Loucy (cell line): ENCODE measurements at regions not wholly inside any gene's neighbourhood (a gene's known extent, or its start where the extent isn't known, plus 50 kb on each side); places are given as distances from the start of the nearest gene placed in this dataset.
"Not testable (repeated sequence)": the region's sequence is repeated elsewhere in the genome, so short reads cannot be mapped to it uniquely, and the experiment has no call there.

Experiments used
- H2AFZ ChIP-seq: fragments of 200-600 bp; sonication (generic); 2 replicates; pipeline ENCODE4 v1.6.0; 2016; ENCODE audit warnings: antibody characterized with exemption, mild to moderate bottlenecking, low read length, moderate library complexity
- H3F3A ChIP-seq: fragments of 200-600 bp; 2 replicates; pipeline ENCODE4 v1.6.0; 2016; ENCODE audit warnings: antibody characterized with exemption, low read depth, mild to moderate bottlenecking
- H3K27me3 ChIP-seq: fragments of 200-600 bp; sonication (generic); 2 replicates; pipeline ENCODE4 v1.6.1; 2014; ENCODE audit warnings: low read length, mild to moderate bottlenecking; ENCODE audit not compliant: insufficient read depth, poor library complexity, severe bottlenecking
- H3K36me3 ChIP-seq: fragments of 200-600 bp; sonication (generic); 2 replicates; pipeline ENCODE4 v1.6.1; 2016; ENCODE audit warnings: low read length; ENCODE audit not compliant: insufficient read depth
- H3K4me1 ChIP-seq: fragments of 200-600 bp; sonication (generic); 2 replicates; pipeline ENCODE4 v1.5.1; 2014; ENCODE audit warnings: low read length, mild to moderate bottlenecking; ENCODE audit not compliant: insufficient read depth, poor library complexity, severe bottlenecking
- H3K4me2 ChIP-seq: fragments of 200-600 bp; sonication (generic); 2 replicates; pipeline ENCODE4 v1.6.0; 2014; ENCODE audit warnings: antibody characterized with exemption, low read length, low read depth, mild to moderate bottlenecking; ENCODE audit not compliant: poor library complexity, severe bottlenecking
- H3K4me3 ChIP-seq: fragments of 200-600 bp; sonication (generic); 2 replicates; pipeline ENCODE4 v1.5.1; 2014; ENCODE audit warnings: low read length, mild to moderate bottlenecking, mixed read lengths; ENCODE audit not compliant: poor library complexity, severe bottlenecking
- H3K79me2 ChIP-seq: fragments of 200-600 bp; sonication (generic); 2 replicates; pipeline ENCODE4 v1.6.1; 2014; ENCODE audit warnings: low read length; ENCODE audit not compliant: insufficient read depth
- H3K9ac ChIP-seq: fragments of 200-600 bp; sonication (generic); 2 replicates; pipeline ENCODE4 v1.6.0; 2014; ENCODE audit warnings: mild to moderate bottlenecking, low read depth, low read length, moderate library complexity; ENCODE audit not compliant: poor library complexity, severe bottlenecking
- H3K9me2 ChIP-seq: fragments of 200-600 bp; sonication (generic); replicated peaks from 2 replicates; pipeline ENCODE4 v1.6.1; 2016; ENCODE audit warnings: low read depth, low read length, mixed read lengths
- H3K9me3 ChIP-seq: fragments of 200-600 bp; sonication (generic); 2 replicates; pipeline ENCODE4 v1.6.1; 2014; ENCODE audit warnings: mild to moderate bottlenecking, antibody characterized with exemption, low read length, low read depth; ENCODE audit not compliant: insufficient read depth
- H4K20me1 ChIP-seq: fragments of 200-600 bp; sonication (generic); 2 replicates; pipeline ENCODE4 v1.6.0; 2014; ENCODE audit warnings: antibody characterized with exemption, low read length, mild to moderate bottlenecking; ENCODE audit not compliant: insufficient read depth, poor library complexity, severe bottlenecking
- EZH2phosphoT487 ChIP-seq: fragments of 200-600 bp; IDR thresholded peaks from 2 replicates; pipeline ENCODE4 v1.6.1; 2018; ENCODE audit warnings: antibody characterized with exemption, mild to moderate bottlenecking, moderate library complexity, borderline replicate concordance
- TF ChIP-seq, protein P1 (sequence below): fragments of 200-600 bp; sonication (generic); conservative IDR thresholded peaks from 2 replicates; pipeline ENCODE4 v1.5.1; 2014; ENCODE audit warnings: mild to moderate bottlenecking, antibody characterized with exemption, low read length

- no peaks in the 10 kb centered on the region for H3K9me3 ChIP-seq
- H3K79me2 ChIP-seq: no peaks in the 10 kb centered on the region
- H3K4me2 ChIP-seq: no peak overlapping the region
- no peaks in the 10 kb centered on the region for H3K27me3 ChIP-seq
- TF ChIP-seq, protein P1, sequence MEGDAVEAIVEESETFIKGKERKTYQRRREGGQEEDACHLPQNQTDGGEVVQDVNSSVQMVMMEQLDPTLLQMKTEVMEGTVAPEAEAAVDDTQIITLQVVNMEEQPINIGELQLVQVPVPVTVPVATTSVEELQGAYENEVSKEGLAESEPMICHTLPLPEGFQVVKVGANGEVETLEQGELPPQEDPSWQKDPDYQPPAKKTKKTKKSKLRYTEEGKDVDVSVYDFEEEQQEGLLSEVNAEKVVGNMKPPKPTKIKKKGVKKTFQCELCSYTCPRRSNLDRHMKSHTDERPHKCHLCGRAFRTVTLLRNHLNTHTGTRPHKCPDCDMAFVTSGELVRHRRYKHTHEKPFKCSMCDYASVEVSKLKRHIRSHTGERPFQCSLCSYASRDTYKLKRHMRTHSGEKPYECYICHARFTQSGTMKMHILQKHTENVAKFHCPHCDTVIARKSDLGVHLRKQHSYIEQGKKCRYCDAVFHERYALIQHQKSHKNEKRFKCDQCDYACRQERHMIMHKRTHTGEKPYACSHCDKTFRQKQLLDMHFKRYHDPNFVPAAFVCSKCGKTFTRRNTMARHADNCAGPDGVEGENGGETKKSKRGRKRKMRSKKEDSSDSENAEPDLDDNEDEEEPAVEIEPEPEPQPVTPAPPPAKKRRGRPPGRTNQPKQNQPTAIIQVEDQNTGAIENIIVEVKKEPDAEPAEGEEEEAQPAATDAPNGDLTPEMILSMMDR: no peak
- TF ChIP-seq EZH2phosphoT487: no peak
- H3K4me1 ChIP-seq: no peaks in the 10 kb centered on the region
- H3F3A ChIP-seq: no peaks in the 10 kb centered on the region
- no peak overlapping the region for H2AFZ ChIP-seq
- no peaks in the 10 kb centered on the region for H3K9me2 ChIP-seq
- H3K36me3 ChIP-seq: no peaks in the 10 kb centered on the region
- no peak overlapping the region for H3K4me3 ChIP-seq
- no peaks in the 10 kb centered on the region for H4K20me1 ChIP-seq
- H3K9ac ChIP-seq: no peak overlapping the region
Measured at GRCh38 chr14:27739657-27740156, 1026.9 kb upstream of the FOXG1 start.

GRCh38 chr14:27750114-27750513, 1016.5 kb upstream of the FOXG1 start:
- no peak overlapping the region for H3K4me2 ChIP-seq
- H3K9ac ChIP-seq: no peak overlapping the region
- H3K79me2 ChIP-seq: no peaks in the 10 kb centered on the region
- H3K9me2 ChIP-seq: no peaks in the 10 kb centered on the region
- H4K20me1 ChIP-seq: no peaks in the 10 kb centered on the region
- no peak overlapping the region for H3K4me3 ChIP-seq
- H3K27me3 ChIP-seq: no peaks in the 10 kb centered on the region
- no peaks in the 10 kb centered on the region for H3K36me3 ChIP-seq
- no peaks in the 10 kb centered on the region for H3K4me1 ChIP-seq
- no peak for TF ChIP-seq EZH2phosphoT487
- TF ChIP-seq, protein P1: no peak
- no peaks in the 10 kb centered on the region for H3F3A ChIP-seq
- no peak overlapping the region for H2AFZ ChIP-seq
- H3K9me3 ChIP-seq: no peaks in the 10 kb centered on the region

DNA sequence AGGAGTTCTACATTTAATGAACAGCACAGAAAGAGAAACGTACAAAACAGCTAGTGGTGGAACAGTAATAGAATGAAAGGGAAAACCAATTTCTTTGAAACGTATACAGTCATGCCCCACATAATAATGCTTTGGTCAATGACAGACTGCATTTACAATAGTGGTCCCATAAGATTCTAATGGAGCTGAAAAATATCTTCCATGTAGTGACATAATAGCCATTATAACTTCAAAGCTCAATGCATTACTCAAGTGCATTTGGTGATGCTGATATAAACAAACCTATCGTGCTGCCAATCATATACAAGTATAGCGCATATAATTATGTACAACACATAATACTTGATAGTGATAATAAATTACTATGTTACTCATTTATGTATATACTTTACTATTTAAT, 1008.9 kb upstream of the FOXG1 start:
- not testable (repeated sequence) for H3K36me3 ChIP-seq, H4K20me1 ChIP-seq, H3K4me3 ChIP-seq, H3K4me1 ChIP-seq, H3K9me3 ChIP-seq, H2AFZ ChIP-seq, H3K27me3 ChIP-seq, H3K79me2 ChIP-seq, H3K9ac ChIP-seq, H3F3A ChIP-seq, H3K4me2 ChIP-seq, H3K9me2 ChIP-seq

DNA sequence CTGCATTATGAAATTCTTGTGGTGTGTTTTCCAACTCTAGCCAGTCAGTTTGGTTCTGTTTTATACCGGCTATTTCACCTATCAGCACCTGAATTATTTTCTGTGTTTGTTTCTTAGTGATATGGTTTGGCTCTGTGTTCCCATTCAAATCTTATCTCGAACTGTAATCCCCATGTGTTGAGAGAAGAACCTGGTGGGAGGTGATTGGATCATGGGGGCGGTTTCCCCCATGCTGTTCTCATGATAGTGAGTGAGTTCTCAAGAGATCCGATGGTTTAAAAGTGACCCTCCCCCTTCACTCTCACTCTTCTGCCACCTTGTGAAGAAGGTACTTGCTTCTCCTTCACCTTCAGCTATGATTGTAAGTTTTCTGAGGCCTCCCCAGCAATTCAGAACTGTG, 1006.2 kb upstream of the FOXG1 start:
- not testable (repeated sequence) for H3K4me3 ChIP-seq, H3K9ac ChIP-seq, H3K9me3 ChIP-seq

DNA sequence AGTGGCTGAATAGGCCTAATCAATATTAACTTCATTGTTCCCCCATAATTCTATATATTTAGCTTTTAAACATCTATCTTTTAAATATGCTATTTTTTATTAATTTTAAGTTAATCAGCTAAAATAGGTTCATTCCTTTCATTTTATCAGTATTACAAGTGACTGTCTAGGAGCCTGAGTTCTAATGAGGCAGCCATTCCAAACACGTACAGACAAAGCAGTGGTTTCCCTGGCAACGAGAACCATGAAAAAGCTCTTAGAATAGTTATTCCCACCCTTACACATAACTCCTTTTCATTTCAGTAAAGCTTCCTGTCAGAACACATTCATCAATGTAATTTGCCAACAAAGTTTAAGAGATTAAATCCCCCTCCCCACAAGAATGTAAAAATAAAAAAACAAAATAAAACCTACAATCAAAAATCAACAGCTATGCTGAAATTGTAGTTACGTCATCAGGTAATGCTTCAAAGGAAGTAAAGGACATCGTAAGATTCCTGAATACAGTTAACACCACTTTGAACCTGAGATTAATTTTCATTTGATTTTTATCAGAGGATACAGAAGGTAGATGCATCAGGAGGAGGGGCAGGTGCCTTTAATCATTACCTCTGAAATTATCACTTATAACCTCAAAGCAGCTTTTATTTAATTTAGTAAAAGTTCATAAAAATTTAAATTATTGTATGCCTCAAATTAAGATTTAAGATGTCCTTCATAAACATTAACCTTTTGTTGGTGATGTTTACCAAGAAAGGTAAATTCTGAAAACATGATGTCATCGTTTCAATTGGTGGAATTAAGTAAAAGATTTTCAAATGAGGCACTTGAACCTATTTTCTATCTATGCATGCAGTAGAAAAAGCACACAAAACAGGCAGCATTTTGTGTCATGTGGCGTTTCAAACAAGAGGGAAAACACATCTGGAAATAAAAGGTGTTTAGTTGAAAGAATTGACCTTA, 967.2 kb upstream of the FOXG1 start:
- not testable (repeated sequence) for H3K4me1 ChIP-seq, H3K9me2 ChIP-seq, H3K27me3 ChIP-seq, H3K9me3 ChIP-seq, H3K4me2 ChIP-seq, H4K20me1 ChIP-seq, H3K36me3 ChIP-seq, H3K79me2 ChIP-seq, H2AFZ ChIP-seq, H3K9ac ChIP-seq, H3F3A ChIP-seq, H3K4me3 ChIP-seq

More for the DNA sequence above, 1006.2 kb upstream of the FOXG1 start:
- H3K79me2 ChIP-seq, H3K4me2 ChIP-seq, H3K9me2 ChIP-seq, H4K20me1 ChIP-seq, H2AFZ ChIP-seq, H3K27me3 ChIP-seq, H3F3A ChIP-seq, H3K36me3 ChIP-seq, H3K4me1 ChIP-seq: not testable (repeated sequence)

DNA sequence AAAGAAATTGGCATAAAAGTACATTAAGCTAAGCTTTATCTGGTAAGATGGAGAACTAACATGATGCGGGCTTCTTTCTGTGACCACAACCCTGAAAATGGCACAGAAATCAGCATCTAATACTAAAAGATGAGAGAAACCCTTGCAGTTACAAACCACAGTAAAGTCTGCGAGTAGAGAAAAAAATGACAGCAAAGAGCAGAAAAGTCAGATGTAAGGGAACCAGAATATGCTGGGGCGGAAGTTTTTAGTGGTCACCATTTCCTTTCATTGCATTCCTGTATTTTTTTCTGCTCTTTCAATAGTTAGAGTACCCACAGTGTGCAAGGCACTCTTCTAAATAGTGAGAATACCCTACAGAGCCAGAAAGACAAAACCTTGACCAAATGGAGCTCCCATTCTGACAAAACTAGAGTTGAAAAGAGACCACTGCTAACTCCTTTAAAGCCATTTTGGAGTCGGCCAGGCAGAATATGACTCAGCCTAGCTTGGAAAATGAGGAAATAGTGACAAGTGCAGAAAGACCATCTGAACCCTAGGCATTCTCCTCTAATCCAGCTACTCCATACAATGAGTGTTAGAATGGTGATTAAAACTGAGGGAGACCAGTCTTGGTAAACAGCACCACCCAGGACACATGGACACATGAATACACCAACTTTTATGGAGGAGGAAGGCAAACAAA, 948.7 kb upstream of the FOXG1 start:
- not testable (repeated sequence) for H3K36me3 ChIP-seq, H3F3A ChIP-seq, H4K20me1 ChIP-seq, H3K79me2 ChIP-seq, H3K9me2 ChIP-seq, H3K4me1 ChIP-seq, H2AFZ ChIP-seq, H3K9ac ChIP-seq, H3K4me3 ChIP-seq, H3K4me2 ChIP-seq, H3K9me3 ChIP-seq, H3K27me3 ChIP-seq
